ENCODE measurements at regions not wholly inside any gene's neighbourhood (a gene's known extent, or its start where the extent isn't known, plus 50 kb on each side); places are given as distances from the start of the nearest gene placed in this dataset.

DNA sequence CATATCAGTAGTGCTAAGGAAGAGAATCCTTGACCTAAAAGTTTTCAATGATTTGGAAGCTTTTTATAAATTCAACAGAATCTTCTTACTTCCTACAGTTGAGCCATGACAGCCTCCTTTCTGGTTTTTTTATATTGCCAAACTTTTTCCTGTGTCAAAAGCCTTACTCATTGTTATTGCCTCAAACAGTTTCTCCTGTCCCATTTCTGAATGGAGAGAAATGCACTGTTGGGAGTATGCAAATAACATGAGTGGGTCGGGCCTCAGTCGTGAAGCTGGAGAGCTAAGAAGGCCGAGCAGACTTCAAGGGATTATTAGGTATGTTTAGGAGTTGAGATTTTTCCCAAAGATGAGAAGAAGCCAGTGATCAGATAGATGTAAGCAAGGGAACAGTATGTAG, 766.4 kb upstream of the KLHL1 start:
- no peak for DNase-seq

DNA sequence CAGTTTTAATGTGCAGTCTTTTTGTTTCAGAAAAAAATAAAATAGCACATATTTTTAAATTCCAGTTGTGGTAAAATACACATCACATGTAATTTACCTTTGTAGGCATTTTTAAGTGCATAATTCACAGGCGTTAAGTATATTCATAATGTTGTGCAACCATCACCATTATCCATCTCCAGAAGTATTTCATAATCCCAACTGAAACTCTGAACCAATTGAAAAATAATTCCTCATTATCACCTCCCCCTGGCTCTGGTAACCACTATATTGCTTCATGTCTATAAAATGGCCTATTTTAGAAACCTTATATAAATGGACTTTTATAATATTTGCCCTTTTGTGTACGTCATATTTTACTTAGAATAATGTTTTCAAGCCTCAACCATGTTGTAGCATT, 756.5 kb upstream of the KLHL1 start:
- DNase-seq: no peak

DNA sequence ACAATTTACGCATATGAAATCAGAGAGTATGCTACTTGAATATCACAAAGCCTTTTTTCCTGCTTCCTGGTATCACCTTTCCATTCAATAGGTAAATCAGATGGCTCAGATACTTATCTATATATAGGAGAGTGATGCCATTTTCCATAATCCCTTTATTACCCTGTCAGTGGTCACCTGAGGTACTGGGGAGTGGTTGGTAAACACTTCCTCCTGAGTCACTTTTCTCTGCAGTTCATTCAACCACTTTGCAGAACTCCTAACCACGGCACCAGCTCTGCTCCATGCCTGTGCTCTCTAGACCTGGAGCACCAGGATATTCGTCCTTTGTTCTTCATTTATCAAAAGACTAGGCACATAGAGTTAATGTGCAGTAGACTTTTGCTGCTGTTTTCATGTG, 748.5 kb upstream of the KLHL1 start:
- DNase-seq: no peak

DNA sequence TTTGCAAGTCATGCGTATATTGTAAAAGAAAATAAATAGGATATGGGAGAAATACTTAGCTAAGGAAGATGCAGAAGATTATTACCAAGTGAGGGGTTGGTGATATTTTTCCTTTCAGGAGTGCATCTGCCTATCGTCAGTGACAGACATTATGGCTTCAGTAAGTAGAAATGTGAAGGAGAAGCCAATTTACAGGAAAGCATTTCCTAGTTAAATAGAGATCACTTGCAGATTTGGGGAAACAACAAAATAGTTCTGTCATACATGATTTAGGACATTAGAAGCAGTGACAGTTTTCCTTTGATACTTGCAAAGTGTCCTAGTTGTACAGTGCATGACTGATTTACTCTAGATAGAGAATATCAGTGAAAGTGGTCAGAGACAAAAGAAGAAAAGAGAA, 747.8 kb upstream of the KLHL1 start:
- DNase-seq: no peak

DNA sequence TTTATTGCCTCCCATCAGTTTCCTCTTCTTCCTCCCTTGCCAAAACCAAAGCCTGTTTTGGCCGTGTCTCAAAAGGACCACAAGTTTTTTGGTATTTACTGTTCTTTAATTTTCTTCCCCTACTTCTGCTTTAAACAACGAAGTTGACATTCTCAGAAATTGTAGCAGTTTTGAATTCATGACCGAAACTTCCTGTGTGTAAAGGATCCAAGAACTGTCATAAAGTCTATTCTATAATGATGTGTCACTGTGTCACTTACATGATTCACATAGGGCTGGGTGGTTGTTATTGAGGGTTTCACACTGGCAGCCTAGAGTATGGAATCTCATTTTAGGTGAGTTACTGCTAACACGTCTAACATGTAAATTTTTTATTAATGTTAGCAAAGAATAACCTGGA, 741.0 kb upstream of the KLHL1 start:
- DNase-seq: no peak

DNA sequence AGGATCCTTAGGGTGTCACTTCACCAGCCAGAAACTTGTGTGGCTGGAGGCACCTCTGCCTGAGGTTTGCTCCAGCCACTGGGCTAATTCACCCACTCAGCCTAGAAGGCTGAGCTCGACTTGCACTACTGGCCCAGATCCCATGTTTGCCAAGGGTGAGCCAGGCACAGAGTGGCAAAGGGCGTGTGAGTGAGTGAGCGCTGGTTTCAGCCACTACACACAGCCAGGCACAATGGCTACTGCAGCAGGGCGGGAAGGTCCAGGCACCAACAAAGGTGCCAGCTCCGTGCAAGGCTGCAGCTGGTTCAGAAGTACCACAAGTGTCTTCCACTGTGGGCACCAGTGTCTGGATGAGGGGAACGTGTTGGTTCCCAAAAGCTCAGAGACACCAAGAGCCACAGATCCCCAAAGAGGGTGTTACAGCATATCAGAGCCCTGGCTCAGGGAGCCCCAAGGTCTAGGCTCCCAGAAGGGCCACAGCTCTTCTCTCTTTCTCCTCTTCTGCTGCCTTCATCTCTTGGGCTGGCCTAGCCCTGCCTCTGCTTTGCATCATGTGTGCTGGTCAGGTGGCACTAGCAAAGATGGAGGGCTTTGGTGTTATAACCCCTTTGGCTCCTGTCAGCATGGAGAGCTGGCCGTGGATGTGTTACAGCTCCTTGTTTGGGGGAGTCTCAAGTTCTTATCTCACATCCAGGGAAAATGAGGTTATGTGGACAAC, 736.3 kb upstream of the KLHL1 start:
- no peak for DNase-seq

DNA sequence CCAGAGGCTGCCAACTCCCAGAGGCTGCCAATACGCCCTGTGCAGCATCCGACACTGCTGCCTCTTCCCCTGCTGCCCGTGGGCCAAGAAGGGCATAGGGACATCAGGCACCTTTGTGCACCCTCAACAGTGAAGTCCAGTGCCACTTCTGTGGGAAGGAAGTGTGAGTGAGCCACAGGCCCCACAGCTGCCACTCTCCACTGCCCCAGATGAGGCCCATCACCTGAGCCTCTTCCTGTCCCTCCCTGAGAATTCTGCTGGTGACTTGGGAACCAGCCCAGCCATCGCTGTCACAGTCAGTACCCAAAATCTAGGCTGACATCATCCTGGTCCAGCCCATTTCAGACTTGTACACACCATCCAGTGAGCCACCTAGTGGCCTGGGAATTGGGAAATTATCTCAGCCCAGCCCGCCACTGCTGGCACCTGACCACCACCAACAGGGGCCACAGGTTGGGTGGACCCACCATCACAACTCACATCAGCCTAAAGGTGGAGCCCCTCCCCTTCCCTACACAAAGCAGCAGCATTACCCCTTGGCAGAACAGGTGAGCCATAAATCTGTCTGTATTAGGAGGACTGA, 733.9 kb upstream of the KLHL1 start:
- no peak for DNase-seq

DNA sequence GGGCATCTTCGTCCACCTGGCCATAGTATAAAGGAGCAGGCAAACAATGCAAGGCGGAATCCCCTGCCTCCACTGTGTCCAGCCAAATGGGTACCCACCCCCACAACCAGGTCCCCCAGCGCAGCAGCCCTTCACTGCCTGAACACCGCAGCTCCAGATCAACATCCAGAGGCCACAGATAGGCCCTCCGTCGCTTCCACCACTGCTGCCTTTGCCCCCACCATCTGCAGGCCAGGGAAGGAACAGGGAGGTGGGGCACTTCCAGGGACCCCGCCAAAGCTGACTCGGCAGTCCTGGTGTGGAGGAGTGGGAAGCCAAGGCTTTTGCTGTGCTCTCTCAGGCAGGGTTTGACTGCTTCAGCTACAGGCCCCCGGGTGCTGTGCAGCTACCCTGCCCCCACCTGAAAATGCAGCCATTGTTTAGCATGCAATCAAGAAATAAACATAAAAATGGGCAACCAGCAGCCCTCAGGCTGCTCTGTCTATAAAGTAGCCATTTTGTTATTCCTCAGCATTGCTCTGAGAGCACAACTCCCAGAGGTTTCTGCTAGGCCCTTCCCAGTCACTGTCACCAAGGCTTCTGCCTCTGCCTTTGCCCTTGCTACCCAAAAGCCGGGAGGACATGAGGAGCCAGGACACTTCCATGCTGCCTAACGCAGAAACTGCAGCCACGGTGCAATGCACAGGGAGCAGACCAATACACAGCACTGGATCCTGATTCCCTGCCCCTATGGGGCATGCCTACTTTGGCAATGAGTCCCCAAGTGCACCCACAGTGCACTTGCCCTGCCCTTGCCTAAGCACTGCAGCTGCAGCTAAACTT, 733.2 kb upstream of the KLHL1 start:
- DNase-seq: no peak

DNA sequence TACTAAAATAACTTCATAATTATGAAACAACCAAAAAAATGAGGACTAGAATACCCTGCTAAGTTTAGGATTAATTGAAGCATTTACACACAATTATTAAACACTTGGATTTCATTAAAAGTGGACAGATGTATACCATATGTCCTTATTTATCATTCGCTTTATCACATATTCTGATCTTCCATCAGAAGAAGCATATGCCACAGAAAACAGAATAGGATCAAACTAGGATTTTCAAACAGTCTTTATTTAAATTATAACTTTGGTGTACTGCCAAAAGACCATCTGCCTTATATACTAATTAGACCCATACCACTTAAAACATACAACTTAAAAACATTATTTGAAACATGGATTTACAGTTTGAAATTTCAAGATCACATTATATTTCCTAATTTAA, 727.1 kb upstream of the KLHL1 start:
- DNase-seq: no peak

DNA sequence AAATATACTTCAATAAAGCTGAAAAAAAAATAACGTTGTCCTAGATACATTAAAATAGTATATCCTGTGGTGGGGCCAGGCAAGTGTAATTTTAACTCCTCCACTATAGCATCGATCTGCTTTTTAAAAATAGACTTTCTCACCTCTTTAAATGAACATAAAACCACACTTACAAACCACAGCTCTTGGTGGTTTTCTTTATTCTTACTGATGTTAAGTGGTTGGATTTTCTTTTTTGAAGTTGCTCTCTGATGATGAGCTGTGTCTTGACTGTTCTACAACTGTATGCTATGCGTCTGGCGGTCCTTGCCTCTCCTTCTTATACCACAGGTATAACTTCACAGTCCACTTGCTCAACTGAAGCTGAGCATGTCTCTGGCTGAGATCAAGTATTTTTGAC, 721.5 kb upstream of the KLHL1 start:
- DNase-seq: no peak

DNA sequence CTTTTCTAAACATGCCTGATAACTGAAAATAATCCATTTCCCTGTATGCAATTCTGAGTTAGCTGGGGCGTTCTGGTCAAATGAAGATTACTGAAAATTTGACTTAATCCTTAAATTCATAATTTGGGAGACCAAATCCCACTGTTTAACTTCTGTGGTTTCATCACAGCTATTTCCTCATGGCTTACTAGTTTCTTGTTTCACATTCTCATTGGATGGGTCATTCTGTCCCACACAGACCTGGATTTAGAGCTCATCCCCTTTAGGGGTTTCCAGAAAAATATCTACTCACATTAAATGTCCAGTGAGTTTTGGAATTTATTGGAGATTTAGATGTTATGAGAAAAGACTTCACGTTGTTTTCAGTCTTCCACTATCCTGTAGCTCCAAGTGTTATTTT, 709.3 kb upstream of the KLHL1 start:
- no peak for DNase-seq

DNA sequence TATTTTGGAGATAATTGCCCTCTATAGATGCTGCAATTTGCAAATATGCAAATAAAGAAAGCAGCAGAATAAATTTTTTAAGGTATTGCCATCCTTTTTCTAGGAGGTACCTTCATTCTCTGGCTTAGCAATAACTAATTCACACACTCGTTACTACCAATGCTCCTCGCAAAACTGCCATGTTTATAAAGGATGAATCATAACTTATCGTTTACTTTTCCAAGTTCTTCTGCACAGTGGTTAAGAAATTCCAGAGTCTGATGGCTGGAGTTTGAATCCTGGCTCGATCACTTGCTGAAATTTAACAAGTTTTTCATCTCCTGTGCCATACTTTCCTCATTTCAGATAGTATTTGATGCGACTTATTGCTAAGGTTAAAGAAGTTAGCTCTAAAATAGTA, 708.6 kb upstream of the KLHL1 start:
- DNase-seq: no peak

DNA sequence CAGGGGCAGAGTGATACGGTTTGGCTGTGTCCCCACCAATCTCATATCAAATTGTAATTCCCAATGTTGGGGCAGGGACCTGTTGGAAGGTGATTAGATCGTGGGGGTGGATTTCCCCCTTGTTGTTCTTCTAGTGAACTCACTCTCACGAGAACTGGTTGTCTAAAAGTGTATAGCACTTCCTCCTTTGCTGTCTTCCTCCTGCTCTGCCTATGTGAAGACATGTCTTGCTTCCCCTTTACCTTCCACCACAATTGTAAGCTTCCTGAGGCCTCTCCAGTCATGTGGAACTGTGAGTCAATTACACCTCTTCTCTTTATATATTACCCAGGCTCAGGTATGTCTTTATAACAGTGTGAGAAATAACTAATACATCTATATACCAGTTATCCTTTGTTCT, 706.4 kb upstream of the KLHL1 start:
- no peak for DNase-seq

DNA sequence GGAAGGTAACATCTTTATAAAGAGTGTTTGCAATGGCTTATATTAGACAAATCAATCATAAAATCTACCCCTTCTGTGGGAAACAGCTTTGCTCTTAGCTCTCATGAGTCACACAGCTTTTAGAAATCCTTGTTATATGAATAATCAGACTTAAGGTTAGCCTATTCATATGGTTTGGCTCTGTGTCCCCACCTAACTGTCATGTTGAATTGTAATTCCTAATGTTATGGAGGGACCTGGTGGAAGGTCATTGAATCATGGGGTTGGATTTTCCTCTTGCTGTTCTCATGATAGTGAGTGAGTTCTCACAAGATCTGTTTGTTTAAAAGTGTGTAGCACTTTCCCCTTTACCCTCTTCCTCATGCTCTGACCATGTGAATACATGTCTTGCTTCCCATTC, 704.2 kb upstream of the KLHL1 start:
- no peak for DNase-seq

DNA sequence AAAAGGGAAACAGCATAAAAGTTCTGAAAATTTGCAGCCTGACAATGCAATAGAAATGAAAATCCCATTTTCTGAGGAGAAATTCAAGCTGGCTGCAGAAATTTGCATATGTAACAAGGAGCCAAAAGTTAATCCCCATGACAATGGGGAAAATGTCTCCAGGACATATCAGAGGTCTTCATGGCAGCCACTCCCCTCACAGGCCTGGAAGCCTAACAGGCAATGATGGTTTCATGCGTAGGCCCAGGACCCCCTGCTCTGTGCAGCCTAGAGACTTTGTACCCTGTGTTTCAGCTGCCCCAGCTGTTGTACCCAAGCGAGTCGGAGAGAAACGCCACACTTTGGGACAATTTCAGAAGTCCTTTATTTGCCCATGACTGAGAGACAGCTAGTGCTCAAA, 701.3 kb upstream of the KLHL1 start:
- no peak for DNase-seq

DNA sequence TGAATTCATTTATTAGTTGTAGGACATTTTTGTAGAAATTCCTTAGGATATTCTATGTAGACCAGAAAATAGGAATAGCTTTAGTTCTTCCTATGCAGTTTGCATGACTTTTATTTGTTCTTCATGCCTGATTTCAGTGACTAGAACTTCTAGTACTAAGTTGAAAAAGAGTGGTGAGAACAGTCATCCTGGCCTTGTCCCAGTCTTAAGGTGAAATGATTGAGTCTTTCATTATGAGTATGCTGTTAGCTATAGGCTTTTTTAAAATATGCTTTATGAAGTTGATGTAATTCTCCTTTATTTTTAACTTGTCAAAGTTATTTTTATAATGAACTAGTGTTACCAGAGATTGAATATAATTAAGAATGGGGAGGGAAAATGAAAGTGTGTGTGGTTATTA, 690.1 kb upstream of the KLHL1 start:
- no peak for DNase-seq

DNA sequence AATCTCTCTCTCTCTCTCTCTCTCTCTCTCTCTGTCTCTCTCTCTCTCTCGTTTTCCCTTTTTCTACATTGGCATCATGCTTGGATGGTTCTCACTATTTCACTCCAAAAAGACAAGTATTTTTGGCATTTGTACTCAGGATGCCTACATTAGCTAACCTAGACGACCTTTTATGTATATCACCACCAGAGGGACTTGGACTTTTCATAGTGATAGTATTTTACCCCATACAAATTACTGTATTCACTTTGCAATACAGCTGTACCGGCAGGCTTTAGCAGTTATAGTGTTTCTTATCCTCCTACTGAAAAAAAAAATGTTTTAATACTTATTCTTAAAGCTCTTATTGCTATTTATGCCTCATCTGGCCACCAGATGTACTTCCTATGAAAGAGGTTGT, 687.2 kb upstream of the KLHL1 start:
- no peak for DNase-seq

DNA sequence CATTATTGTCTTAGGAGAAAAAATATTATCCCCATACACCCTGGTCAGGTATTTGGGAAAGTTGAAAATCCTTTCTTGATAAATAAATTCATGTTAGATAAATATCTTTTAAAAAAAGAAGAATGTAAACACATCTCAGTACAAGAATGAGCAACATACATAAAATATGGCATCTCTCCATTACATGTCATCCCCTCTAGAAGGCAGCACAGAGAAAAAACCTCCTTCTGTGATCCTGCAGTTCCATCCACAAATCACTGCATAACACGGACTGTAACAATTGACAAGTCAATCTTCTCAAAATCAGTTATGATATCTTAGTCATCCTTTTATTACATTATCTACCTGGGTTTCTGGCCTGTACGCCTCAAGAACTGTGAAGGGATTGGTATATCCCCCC, 683.9 kb upstream of the KLHL1 start:
- no peak for DNase-seq

DNA sequence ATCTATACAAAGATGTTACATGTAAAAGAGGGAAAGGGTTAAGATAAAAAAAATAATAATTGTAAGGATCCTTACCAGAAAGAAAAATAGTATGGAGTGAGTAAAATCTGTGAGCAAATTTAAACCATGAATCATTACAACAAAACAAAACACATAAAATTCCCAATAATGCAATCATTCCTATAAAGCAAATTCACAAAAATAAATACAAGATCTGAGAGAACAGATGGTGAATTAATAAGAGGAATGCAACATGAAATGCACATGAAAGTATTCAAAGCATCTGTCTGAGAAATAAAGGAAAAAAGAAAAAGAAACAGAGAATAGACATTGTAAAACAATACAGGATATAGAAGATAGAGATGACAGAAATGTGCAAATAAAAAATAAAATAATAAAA, 681.5 kb upstream of the KLHL1 start:
- no peak for DNase-seq

DNA sequence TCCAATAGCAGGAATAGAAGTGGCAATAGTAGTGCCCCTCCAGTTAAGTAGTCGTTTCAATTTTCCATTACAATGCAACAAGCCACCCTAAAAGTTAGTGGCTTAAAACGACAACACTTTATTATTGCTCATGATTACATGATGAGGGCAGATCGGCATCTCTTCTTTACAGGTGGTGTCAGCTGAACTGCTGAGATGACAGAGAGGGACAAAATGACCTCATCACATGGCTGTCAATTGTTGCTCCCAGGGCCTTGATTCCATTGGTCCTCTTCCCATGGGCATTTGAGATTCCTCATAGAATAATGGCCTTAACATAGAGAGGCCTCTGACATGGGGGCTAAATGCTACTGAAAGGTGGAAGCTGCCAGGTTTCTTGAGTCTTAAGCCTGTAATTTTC, 679.8 kb upstream of the KLHL1 start:
- DNase-seq: no peak

DNA sequence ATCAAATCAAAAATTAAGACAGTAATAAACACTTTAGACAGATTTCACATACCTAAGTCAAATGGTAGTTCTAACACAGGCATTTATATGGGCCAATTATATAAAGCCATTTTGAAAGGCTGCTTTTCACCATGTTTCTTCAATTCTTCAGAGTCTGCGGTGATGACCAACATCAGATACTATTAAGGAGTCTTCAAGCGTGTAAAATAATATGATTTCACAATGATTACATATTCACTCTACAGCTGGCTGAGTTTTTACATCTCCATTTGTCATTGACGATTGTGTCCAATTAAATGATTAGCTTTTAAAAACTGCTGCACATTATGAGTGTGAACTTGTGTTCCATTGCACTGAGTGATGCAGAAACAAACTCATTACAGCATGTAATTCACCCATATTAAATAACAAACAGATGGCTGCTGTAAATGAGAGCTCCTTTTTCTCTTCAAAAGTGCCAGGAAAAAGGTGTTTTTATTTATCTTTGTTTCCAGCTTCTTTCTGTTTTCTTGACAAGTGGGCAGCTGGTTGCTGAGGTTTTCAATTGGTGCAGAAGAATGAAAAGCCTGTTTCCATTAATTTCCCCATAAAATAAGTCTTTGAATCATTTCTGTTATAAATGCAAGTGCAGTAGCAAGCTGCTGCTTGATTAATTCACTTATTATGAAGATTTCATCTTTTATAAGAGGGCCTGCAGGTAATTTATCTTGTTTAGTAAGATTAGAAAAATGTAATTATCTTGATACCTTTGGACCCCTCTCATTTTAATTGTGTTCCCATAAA, 676.1 kb upstream of the KLHL1 start:
- no peak for DNase-seq

DNA sequence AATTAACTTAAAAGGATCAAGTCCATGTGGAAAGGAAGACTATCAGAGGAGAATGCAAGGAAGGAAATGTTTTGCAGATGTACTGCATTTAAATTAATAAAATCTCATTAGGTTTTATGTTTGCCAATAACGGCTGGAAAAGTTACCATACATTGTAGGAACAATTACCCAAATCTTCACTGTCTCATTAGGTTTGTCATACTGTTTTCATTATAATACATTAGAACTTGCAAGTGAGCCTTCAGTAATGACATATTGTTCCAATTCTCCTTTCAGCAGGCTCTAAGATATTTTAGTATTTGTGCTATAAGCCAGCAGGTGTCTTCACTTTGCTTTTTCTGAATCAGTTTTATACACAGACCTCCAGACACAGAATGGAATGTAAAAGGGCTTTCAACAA, 661.6 kb upstream of the KLHL1 start:
- DNase-seq: no peak

DNA sequence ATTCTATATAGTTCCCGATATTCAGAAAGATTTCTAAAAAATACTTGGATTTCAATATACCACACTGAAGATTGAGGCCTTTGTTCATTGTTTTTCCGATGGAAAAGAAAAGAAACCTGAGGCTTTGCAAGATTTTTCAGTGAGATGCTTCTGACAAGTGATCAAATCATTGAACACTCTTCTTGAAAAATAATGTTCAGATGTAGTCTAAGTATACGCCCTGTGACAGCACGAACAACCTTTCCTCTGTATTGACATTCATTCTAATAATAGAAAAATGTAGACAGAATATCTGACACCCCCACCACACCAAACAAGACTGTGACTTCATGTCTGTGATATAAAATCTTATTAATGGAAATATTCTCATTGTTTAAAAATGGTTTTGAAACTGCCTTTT, 650.7 kb upstream of the KLHL1 start:
- DNase-seq: no peak

DNA sequence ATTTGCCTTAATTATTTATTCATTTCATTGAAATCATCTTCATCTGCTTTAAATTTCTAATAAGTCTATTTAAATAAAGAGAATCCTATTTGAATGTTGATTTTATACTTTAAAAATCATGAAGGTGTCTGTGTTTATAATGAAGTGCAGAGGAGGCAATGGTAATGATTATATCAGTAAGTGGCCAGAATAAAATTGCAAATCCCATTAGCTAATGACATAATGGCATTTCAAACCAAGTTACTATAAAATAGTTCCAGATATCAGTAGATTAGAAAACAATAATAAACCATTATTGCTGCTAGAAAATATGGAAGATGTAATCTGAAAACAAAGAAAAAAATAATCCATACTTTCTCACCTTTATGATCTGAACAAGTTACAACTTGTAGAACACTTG, 647.8 kb upstream of the KLHL1 start:
- no peak for DNase-seq

Measured in hematopoietic multipotent progenitor cell treated with erythropoietin and hydrocortisone succinate and interleukin-3 and kit ligand, for 8 days (in vitro differentiated cells).